ENCODE measurements at regions not wholly inside any gene's neighbourhood (a gene's known extent, or its start where the extent isn't known, plus 50 kb on each side); places are given as distances from the start of the nearest gene placed in this dataset.

DNA sequence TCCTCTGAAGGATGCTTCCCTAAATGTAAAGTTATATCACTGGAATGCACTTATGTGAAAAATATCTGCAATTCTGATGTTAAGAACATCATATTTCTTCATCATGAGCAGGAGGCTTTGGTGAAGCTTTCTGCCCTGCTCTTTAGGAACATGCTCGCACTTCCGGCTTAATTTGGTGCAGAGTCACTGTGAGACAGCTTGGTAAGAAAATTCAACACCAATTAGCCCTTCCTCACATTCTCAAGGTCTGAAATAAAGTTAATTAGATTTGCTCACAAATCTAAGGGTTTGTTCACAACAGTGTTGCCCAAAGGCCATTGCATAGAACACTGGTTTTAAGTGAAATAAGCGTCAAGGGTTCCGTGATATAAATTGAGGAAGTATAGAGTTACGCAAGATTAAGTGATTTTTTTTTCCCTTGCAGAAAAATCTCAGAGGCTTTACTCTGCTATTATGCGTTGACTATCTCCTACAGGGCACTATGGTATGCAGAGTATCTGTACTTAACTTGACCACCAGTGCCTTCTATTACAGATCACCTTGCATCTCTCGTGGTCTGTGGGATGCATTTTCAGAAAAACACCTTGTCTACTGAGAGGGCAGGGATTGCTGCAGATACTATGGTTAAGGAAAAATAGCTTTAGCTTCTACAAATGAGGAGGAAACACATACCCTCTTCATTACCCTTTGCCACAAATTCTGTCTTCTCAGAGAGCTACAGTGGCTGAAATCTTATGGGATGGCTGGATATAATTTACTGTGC is 953.9 kb downstream of the TYW1 start:
- TF ChIP-seq SIN3A (IDR thresholded peaks at IDR 0.05; ENCODE audit: borderline replicate concordance, insufficient read depth, low read length) (no peak), POLR2AphosphoS5 (IDR thresholded peaks at IDR 0.05; ENCODE audit: low read depth, low read length) (no peak), TAF1 (IDR thresholded peaks at IDR 0.05; ENCODE audit: borderline replicate concordance, insufficient read depth, low read length) (no peak)

Data from PFSK-1 (cell line).